ENCODE measurements at regions not wholly inside any gene's neighbourhood (a gene's known extent, or its start where the extent isn't known, plus 50 kb on each side); places are given as distances from the start of the nearest gene placed in this dataset.
A peak's percentile ranks its signal among the peaks of the same experiment; 100 is the strongest.

DNA sequence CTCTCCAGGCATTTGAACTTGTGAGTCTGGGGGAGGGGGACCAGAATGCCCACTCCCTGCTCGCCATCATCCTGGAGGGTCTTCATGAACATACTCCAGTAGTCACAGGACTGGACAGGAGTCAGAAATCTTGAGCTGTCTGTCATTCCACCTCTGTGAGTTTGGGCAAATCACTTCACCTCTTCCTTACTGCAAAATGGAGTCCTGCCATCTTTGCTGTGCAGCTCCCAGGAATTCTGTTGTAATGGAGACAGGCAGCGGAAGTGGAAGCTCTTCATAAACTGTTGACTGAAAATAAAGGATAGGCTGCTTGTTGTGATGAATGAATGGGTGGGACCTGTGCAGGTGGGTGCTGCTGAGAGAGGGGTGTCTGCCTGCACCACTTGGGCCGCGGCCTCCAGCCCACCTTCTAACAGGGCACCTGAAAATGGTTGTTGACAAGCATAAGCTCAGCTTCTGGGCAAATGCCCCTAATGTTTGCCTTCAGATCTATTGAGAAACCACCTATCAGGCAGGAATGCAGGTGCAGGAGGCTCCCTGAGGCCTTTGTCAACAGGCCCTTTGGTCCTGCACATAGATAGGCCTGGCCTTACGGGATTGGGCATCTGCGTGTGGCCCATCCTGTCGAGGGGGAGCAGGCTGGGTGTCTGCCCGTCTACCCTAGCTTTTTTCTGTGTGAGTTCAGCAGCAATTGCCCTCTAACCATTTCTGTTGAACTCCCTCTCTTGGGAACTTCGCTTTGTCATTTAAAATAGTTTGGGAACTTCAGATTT, 321.0 kb downstream of the RPS6KC1 start:
- intact Hi-C loops (cut with DNase I; ENCODE audit: low total_unique reads), result loop anchor here (5.0 kb wide), 1 partner anchor 750 kb away; no protein-coding TSS in a partner anchor
- DNase-seq, result no peak
- WGBS, 5 donors, result 88 to 92% (median 91%) methylated on average over 9 of the region's 9 CpGs
- no peaks in the 10 kb centered on the region for H3K36me3 ChIP-seq
- H3K9me3 ChIP-seq, result no peaks in the 10 kb centered on the region
- H3K4me1 ChIP-seq, result no peaks in the 10 kb centered on the region
- H3K27ac ChIP-seq, result no peak overlapping the region
- H3K27me3 ChIP-seq (replicated peaks in 1 of 7), result no peaks in the 10 kb centered on the region
- TF ChIP-seq, protein P1, sequence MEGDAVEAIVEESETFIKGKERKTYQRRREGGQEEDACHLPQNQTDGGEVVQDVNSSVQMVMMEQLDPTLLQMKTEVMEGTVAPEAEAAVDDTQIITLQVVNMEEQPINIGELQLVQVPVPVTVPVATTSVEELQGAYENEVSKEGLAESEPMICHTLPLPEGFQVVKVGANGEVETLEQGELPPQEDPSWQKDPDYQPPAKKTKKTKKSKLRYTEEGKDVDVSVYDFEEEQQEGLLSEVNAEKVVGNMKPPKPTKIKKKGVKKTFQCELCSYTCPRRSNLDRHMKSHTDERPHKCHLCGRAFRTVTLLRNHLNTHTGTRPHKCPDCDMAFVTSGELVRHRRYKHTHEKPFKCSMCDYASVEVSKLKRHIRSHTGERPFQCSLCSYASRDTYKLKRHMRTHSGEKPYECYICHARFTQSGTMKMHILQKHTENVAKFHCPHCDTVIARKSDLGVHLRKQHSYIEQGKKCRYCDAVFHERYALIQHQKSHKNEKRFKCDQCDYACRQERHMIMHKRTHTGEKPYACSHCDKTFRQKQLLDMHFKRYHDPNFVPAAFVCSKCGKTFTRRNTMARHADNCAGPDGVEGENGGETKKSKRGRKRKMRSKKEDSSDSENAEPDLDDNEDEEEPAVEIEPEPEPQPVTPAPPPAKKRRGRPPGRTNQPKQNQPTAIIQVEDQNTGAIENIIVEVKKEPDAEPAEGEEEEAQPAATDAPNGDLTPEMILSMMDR (IDR thresholded peaks at IDR 0.05 in 8 of 11, conservative IDR thresholded peaks at IDR 0.05 in 3 of 11), result no peak
- TF ChIP-seq POLR2AphosphoS5 (IDR thresholded peaks at IDR 0.05) (no peak), POLR2A (IDR thresholded peaks at IDR 0.05) (no peak)
- H3K4me3 ChIP-seq, result no peak overlapping the region

GRCh38 chr1:213374369-213374768, 323.3 kb downstream of the RPS6KC1 start:
- H3K4me3 ChIP-seq, result no peak overlapping the region
- WGBS, 5 donors, result 23 to 33% (median 30%) methylated on average over 5 of the region's 5 CpGs
- TF ChIP-seq POLR2A (IDR thresholded peaks at IDR 0.05), result no peak
- TF ChIP-seq, protein P1 (IDR thresholded peaks at IDR 0.05 in 8 of 11, conservative IDR thresholded peaks at IDR 0.05 in 3 of 11), result peak; percentile 15 to 81 (median 68)
- DNase-seq, result no peak
- H3K27me3 ChIP-seq (replicated peaks in 1 of 7), result no peaks in the 10 kb centered on the region
- no peaks in the 10 kb centered on the region for H3K36me3 ChIP-seq
- intact Hi-C loops (cut with DNase I; ENCODE audit: low total_unique reads), result loop anchor here (5.0 kb wide), 1 partner anchor 748 kb away; no protein-coding TSS in a partner anchor
- H3K9me3 ChIP-seq, result no peaks in the 10 kb centered on the region
- H3K4me1 ChIP-seq, result no peaks in the 10 kb centered on the region
- H3K27ac ChIP-seq, result no peak overlapping the region

DNA sequence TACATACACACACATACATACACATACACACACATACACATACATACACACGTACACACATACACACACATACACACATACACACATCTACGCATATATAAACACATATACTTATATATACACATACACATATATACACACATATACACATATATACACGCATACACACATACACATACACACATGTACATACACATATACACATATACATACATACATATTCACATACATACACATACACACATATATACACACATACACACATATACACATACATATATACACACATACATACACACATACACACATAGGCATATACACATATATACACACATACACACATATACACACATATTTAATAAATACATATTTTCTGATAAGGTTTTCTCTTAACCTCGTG, 324.0 kb downstream of the RPS6KC1 start:
- whole genome bisulfite sequencing, 5 donors, result 90 to 94% (median 92%) methylated on average over 4 of the region's 4 CpGs
- Histone ChIP-seq H3K27ac (no peak overlapping the region), H3K36me3 (no peaks in the 10 kb centered on the region), H3K4me1 (no peaks in the 10 kb centered on the region), H3K4me3 (no peak overlapping the region), H3K9me3 (no peaks in the 10 kb centered on the region), H3K27me3 (replicated peaks in 1 of 7) (no peaks in the 10 kb centered on the region)
- intact Hi-C loops (cut with DNase I; ENCODE audit: low total_unique reads), result no loop called here
- TF ChIP-seq, protein P1 (IDR thresholded peaks at IDR 0.05 in 8 of 11, conservative IDR thresholded peaks at IDR 0.05 in 3 of 11), result no peak
- TF ChIP-seq POLR2AphosphoS5 (IDR thresholded peaks at IDR 0.05) (no peak), POLR2A (IDR thresholded peaks at IDR 0.05) (no peak)
- DNase-seq, result no peak

DNA sequence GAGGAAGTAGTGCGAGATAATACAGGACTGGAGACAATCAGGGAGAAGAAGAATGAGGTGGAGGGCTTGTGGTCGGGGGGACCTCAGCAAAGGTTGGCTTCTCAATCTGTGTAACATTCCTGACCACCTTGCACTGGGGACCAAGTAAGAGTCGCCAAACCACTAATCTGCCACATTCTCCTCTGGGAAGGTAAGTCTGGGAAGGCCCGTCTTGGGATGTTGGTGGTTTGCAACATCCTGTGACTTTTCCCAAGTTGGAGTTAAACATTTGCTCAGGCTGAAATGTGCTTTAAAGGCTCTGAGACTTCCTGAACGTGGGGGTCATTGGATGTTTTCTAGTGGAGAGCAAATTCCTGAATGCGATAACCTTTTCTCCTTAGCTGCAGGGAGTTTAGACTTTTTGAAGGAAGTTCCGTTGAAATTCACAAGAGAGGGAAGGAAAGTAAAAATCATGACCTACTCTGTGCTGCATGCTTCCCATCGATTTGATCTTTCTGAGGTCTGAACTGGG, 325.9 kb downstream of the RPS6KC1 start:
- Histone ChIP-seq H3K27ac (no peak overlapping the region), H3K27me3 (replicated peaks in 1 of 7) (no peaks in the 10 kb centered on the region), H3K36me3 (no peaks in the 10 kb centered on the region), H3K4me3 (no peak overlapping the region), H3K4me1 (no peaks in the 10 kb centered on the region), H3K9me3 (no peaks in the 10 kb centered on the region)
- TF ChIP-seq, protein P1 (IDR thresholded peaks at IDR 0.05 in 8 of 11, conservative IDR thresholded peaks at IDR 0.05 in 3 of 11), result no peak
- intact Hi-C loops (cut with DNase I; ENCODE audit: low total_unique reads), result no loop called here
- 41 to 54% (median 43%) methylated on average over 8 of the region's 8 CpGs for WGBS, 5 donors
- DNase-seq, result no peak
